GM18951 (cell line): ENCODE measurements at regions not wholly inside any gene's neighbourhood (a gene's known extent, or its start where the extent isn't known, plus 50 kb on each side); places are given as distances from the start of the nearest gene placed in this dataset.
"Not testable (repeated sequence)": the region's sequence is repeated elsewhere in the genome, so short reads cannot be mapped to it uniquely, and the experiment has no call there.

Experiments
- POLR2A ChIP-seq: IDR thresholded peaks from 4 replicates; pipeline ENCODE4 v1.6.1; 2011; ENCODE audit warnings: mild to moderate bottlenecking; ENCODE audit not compliant: insufficient read length, insufficient read depth; ENCODE audit errors: extremely low read depth
- in situ Hi-C: fragments of 300-500 bp; cut with MboI; formaldehyde crosslinking; loops from one replicate; pipeline ENCODE4 v1.12.0; 2022; ENCODE audit warnings: low sequenced_read_pairs, mixed read lengths, inconsistent platforms; ENCODE audit not compliant: unreplicated experiment

DNA sequence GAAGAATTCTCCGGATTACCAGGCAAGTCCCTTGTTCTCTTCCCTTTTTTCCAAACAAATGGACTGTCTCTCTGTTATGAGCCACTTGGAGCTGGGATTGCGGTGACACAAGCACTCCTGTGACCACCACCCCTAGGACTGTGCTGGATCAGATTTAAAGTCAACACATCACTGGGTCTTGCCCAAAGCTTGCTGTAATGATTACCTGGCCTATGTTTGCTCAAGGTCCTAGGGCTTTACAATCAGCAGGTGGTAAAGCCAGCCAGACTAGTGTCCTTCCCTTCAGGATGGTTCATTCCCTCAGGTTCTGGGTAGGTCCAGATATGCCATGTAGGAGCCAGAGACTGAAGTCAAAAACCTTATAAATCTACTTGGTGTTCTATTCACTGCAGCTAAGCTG is 144.7 kb downstream of the COX18 start:
- in situ Hi-C loops, result no loop called here
- no peak for TF ChIP-seq POLR2A

DNA sequence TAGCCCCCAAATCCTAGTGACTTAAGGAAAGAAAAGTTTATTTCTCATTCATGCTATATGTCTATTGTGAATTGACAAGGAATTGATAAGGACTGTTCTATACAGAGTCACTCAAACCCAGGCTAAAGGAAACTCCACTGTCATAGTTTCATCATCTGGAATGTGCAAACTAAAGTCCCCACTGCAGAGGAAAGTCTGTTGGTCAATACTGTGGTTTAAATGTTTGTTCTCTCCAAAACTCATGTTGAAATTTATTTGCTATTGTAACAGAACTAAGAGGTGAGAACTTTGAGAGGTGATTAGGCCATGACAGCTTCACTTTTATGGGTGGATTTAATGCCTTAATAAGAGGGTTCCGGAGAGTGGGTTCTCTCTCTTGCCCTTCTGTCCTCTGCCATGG is 149.6 kb downstream of the COX18 start:
- no peak for TF ChIP-seq POLR2A
- in situ Hi-C loops, result no loop called here

DNA sequence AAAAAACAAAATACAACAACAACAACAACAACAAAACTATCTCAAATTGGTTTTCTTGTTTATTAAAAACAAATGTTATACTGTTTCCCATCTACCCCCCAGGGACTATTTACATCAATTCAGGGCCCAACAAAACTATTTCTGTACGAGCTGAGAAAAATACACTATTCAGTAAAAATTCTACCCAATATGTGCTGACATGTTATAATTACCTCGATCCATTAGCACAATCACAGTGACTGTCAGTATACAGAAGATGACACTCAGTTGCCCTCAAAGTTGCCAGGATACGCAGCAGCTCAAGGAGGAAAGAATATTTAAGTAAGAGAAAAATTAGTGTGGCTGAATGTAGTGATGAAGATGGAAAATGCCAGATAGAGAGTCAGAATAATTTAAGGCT is 150.1 kb downstream of the COX18 start:
- in situ Hi-C loops, result no loop called here
- no peak for TF ChIP-seq POLR2A

DNA sequence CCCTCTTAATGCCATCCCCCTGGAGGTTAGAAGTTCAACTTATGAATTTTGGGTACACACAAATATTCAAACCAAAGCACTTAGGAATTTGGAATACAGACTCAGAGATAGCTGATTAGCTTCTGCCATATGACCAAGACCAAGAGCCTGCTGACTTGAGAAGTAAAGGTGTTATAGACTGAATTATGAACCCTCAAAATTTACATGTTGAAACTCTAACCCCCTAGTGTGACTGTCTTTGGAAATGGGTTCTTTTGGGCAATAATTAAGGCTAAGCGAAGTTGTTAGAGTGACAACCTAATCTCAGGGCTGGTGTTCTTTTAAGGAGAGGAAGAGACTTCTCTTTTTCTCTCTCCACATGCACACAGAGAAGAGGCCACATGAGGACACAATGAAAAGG is 151.2 kb downstream of the COX18 start:
- in situ Hi-C loops, result no loop called here
- TF ChIP-seq POLR2A, result no peak

DNA sequence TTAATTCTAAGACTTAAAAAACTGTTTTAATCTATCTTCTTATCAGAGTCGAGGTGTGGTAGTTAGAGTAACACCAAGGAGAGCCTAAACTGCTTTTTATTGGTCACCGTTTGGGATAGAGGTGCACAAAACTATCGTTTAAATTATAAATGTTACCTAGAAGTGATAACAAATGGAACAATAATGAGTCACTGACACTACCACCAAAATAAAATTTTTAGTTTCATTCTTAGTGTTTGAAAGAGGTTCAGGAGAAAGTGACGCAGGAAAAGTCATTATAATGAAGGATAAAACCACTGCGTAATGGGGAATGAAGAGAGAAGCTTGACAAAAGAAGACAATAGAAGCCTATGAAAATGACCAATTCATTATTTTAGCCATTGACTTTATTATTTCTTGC is 158.2 kb downstream of the COX18 start:
- in situ Hi-C loops, result no loop called here
- no peak for TF ChIP-seq POLR2A

DNA sequence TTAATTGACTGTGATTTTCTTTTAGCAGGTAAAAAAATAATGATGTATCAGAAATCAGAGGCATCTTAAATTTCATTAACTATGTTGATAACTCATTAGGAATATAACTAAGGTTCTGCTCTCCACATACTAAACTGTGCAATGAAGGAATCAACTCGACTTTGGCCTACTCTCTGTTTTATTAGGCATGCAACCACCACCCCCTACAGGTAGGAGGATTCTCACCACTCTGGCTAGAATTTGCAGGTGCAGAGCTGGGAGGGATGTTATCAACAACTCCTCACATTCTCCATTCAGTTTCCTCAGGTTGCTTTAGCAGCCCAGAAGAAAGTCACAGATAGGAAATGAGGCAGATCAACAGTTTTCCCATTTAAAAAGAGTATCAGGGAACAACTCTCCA is 160.1 kb downstream of the COX18 start:
- in situ Hi-C loops, result no loop called here
- TF ChIP-seq POLR2A, result no peak

DNA sequence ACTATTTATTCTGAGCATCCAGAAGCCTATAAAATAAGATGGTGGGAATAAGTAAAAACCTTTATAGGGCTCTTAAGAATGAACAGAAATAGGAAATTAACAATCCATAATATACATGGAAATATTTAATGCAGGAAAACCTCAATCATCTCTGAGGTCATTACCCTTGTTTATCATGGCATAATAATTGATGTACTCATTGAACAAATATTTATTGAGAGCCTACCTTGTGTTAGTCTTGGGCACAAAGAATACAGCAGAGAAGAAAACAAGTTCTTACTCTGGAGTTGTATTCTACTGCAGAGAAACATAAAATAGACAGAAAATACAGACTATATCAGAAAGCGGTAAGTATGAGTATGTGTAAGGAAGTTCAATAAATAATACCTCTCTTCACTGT is 167.2 kb downstream of the COX18 start:
- in situ Hi-C loops, result no loop called here
- TF ChIP-seq POLR2A, result no peak

DNA sequence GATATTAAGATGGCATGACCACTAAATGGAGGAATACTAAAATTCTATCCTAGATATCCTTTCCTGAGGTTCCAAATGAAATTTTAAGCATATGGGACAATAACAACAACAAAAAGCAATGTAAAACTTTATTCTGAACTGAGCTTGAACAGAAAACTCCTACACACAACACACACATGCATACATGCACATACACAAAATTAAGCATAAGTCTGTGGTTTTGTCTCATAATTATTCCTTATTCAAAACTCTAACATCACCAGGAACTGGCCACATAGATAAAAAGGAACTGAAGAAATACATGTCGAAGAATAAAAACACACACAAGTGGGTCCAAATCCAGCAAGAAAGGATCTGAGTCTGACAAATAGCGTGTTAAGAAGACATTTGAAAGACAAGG is 168.0 kb downstream of the COX18 start:
- in situ Hi-C loops, result no loop called here
- TF ChIP-seq POLR2A, result no peak

DNA sequence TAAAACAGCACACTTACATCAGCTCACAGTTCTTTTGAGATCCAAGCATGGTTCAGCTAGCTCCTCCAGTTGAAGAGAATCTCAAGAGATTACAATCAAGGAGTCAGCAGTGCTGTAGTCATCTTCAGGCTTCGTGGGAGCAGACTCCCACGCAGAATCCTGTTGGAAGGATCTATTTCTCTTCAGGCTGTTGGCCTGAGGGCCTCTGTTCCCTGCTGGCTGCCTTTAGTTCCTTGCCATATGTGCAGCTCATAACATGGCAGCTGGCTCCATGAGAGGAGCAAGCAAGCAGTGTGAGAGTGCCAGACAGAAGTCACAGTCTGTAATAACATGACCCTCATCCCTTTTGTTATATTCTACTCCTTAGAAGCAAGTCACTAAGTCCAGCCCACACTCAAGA is 168.6 kb downstream of the COX18 start:
- in situ Hi-C loops, result no loop called here
- no peak for TF ChIP-seq POLR2A

DNA sequence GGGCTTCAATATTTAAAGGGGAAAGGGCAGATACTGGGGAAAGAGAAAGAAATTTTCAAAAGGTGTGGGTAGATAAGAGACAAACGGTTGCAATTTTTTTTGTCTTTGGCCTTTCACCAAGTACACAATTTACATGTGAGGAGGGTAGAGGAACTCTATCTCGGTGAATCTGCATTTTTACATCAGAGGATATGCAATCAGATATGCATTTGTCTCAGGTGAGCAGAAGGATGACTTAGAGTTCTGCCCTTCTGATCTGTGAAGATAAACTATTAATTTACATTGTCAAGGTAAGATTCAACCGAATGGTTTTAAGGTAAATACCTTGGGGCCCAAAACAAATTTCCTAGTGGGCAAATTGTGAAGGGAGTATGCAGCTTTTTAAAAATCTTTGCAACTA is 169.9 kb downstream of the COX18 start:
- in situ Hi-C loops, result no loop called here
- no peak for TF ChIP-seq POLR2A

DNA sequence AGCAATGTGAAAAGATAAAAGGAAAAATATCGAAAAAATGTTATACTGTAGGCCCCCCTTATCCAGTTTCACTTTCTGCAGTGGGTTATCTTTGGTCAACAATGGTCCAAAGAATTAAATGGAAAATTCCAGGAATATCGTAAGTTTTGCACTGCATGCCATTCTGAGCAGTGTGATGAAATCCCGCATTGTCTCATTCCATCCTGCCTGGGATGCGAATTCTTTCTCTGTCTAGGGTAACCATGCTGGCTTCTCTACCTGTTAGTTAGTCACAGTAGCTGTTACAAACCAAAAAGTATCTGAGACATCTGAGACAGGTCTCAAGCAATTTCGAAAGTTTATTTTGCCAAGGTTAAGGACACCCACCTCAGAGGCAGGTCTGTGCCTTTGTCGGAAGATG is 170.3 kb downstream of the COX18 start:
- TF ChIP-seq POLR2A, result no peak
- in situ Hi-C loops, result no loop called here

DNA sequence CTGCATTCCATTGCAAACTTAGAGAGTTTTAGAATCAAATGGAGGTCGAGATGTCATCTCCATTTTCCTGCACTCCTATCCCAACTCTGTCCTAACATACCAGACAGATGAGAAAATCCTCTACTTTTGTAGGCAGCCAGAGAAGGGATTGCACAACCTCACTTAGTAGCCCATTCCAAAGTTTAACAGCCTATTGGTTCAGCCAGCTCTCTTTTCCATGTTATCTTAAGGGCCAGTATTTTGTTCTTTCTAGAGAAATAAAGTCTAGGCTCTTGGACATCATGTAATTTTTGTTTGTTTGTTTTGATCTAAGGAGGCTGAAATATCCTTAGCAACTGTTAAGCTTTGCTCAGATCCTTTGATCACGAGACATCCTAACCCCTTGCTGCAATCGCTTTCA is 173.0 kb downstream of the COX18 start:
- no peak for TF ChIP-seq POLR2A
- in situ Hi-C loops, result no loop called here

DNA sequence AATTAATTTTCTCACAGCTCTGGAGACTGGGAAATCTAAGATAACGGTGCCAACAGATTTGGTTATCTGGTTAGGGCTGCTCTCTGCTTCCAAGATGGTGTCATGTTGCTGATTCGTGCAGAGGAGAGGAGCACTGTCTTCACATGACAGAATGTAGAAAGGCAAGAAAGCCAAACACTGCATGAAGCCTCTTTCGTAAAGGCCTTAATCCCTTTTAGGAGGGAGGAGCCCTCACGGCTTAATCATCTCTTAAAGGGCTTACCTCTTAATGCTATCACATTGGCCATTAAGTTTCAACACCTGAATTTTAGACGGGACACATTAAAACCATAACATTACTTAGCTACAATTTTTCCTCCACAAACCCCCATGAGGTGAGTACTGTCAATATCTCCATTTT is 174.1 kb downstream of the COX18 start:
- in situ Hi-C loops, result no loop called here
- no peak for TF ChIP-seq POLR2A

DNA sequence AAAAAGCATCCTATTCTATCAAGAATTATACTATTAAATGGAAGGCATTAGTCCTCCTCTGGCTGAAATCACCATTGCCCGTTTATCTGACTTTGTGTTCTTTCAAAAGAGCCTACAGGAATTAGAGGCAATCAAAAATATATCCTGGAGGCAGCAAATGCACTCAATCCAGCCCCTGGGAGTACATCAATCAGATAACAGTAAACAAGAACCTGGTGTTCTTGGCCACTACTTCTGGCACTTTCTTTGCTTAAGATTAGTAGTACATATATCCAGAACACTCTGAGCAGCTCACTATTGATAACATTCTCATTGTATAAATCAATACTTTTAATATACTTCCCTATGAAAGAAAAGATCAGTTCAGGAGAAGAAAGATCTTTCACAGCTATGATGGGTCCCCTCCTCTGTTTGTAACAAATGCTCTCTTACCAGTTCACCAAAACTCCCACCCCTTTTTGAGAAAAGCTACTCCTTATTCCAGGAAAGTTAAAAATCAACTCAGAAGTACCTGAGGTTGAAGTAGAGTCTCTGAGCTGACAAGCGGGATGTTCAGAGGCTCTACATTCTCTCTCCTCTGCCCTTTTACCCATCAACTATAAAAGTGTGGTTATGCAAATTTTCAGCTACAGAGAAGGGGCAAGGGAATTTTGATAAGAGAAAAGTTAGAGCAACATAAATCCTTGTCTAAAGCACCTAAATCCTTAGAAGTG is 176.0 kb downstream of the COX18 start:
- in situ Hi-C loops, result no loop called here
- no peak for TF ChIP-seq POLR2A

DNA sequence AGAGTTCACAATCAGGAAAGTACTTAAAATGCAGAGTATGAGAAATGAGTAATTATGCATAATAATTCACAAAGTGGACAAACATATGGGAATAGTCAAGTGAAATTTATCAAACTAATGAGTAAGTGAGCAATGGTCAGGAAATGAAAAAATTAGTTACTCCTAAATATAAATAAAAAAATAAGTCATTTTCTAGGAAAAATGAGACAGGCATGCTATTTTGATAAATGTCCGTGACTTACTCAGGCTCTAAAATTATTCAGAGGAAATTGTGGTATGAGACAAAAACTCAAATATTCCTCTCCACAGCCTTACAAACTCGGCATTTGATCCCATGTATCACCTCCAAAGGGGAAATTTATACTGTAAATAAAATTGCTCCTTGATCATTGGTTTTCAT is 181.2 kb downstream of the COX18 start:
- no peak for TF ChIP-seq POLR2A
- in situ Hi-C loops, result no loop called here

DNA sequence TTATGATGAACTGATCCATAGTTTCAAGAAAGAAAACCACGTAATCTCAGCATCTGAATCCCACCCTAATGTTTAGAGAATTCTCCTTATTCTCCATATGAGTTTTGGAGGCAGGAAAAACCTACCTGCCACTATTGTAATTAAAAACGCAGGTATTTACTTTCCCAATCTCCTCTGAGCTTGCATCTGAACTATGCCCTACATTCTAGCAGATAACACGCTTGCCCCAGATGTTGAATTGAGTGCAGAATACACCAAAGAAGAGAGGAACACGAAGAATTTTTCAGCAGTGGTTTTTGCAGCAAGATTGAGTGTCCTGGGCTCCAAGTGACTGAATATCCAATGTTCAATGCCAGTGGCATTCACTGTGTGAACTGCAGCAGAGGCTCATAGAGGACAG is 182.4 kb downstream of the COX18 start:
- TF ChIP-seq POLR2A, result no peak
- in situ Hi-C loops, result no loop called here

DNA sequence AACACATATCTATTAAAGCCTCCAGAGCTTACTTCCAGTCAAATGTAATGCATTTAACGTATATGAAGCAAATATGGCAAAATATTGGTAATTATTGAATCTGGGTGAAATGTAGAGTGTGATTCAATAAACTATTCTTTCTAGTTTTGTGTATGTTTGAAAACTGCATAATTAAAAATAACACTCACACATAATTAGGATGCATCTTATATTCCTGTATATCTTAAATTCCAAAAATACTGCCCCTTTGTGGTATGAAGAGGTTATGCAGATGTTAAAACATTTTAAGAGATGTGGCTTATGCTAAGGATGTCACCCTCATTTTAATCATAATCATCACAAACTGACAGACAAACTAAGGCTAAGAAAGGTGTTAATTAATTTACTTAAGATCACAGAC is 182.9 kb downstream of the COX18 start:
- no peak for TF ChIP-seq POLR2A
- in situ Hi-C loops, result no loop called here

DNA sequence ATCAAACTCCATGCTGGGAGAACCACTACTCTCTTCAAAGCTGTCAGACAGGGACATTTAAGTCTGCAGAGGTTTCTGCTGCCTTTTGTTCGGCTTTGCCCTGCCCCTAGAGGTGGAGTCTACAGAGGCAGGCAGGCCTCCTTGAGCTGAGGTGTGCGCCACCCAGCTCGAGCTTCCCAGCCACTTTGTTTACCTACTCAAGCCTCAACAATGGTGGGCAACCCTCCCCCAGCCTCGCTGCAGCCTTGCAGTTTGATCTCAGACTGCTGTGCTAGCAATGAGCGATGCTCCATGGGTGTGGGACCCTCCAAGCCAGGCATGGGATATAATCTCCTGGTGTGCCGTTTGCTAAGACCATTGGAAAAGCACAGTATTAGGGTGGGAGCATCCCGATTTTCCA is 185.3 kb downstream of the COX18 start:
- in situ Hi-C loops, result not testable (repeated sequence)
